Keratinocyte (primary cell): ENCODE measurements at regions not wholly inside any gene's neighbourhood (a gene's known extent, or its start where the extent isn't known, plus 50 kb on each side); places are given as distances from the start of the nearest gene placed in this dataset.

Source experiments
- DNase-seq: peaks from one replicate; pipeline ENCODE4 v3.0.0-alpha.2; 2011; ENCODE audit warnings: low read depth, missing footprints, low spot score
- FAIRE-seq: peaks from 2 replicates; lab custom pipeline; 2011; peaks lifted over from hg19 to GRCh38; lab: Jason Lieb, UNC
- H2AFZ ChIP-seq: 2 replicates; pipeline ENCODE4 v1.6.0; 2012; ENCODE audit warnings: low read length, control low read depth, inconsistent platforms; ENCODE audit not compliant: control insufficient read depth
- H3K27ac ChIP-seq: 2 replicates; pipeline ENCODE4 v1.5.1; 2011; ENCODE audit warnings: low read length; ENCODE audit not compliant: control insufficient read depth, insufficient read depth
- H3K27me3 ChIP-seq: 3 replicates; pipeline ENCODE4 v1.6.0; 2011; ENCODE audit warnings: low read length; ENCODE audit not compliant: control insufficient read depth, insufficient read depth; ENCODE audit errors: extremely low read depth
- H3K36me3 ChIP-seq, 2 experiments: 2 replicates in 1 of 2; 3 replicates in 1 of 2; pipeline ENCODE4 v1.5.1; 2011; ENCODE audit warnings: low read length in 2 of 2, mild to moderate bottlenecking in 1 of 2; ENCODE audit not compliant: control insufficient read depth in 2 of 2, insufficient read depth in 2 of 2; ENCODE audit errors: extremely low read depth in 1 of 2
- H3K4me1 ChIP-seq: 3 replicates; pipeline ENCODE4 v1.5.1; 2011; ENCODE audit warnings: low read length; ENCODE audit not compliant: control insufficient read depth, insufficient read depth; ENCODE audit errors: extremely low read depth
- H3K4me2 ChIP-seq: 3 replicates; pipeline ENCODE4 v1.6.0; 2011; ENCODE audit warnings: low read depth, low read length; ENCODE audit not compliant: control insufficient read depth, insufficient read depth; ENCODE audit errors: extremely low read depth
- H3K4me3 ChIP-seq, 3 experiments: fragments of 200-600 bp in 1 of 3; sonication (generic) in 1 of 3; 2 replicates in 2 of 3; 3 replicates in 1 of 3; pipeline ENCODE4 v1.5.1; 2011 to 2016; ENCODE audit warnings: low read length in 3 of 3, mild to moderate bottlenecking in 3 of 3, control low read depth in 2 of 3, inconsistent platforms in 1 of 3, low read depth in 1 of 3, mixed read lengths in 1 of 3, mixed run types in 1 of 3, moderate library complexity in 1 of 3; ENCODE audit not compliant: control insufficient read depth in 2 of 3, insufficient read depth in 2 of 3; ENCODE audit errors: extremely low read depth in 1 of 3
- H3K79me2 ChIP-seq: 2 replicates; pipeline ENCODE4 v1.6.0; 2012; ENCODE audit warnings: low read length; ENCODE audit not compliant: control insufficient read depth, insufficient read depth
- H3K9ac ChIP-seq: 3 replicates; pipeline ENCODE4 v1.6.0; 2011; ENCODE audit warnings: low read length; ENCODE audit not compliant: control insufficient read depth, insufficient read depth; ENCODE audit errors: extremely low read depth
- H3K9me1 ChIP-seq: 3 replicates; pipeline ENCODE4 v1.6.0; 2011; ENCODE audit warnings: low read length; ENCODE audit not compliant: control insufficient read depth, insufficient read depth; ENCODE audit errors: extremely low read depth
- H3K9me3 ChIP-seq: 2 replicates; pipeline ENCODE4 v1.5.1; 2012; ENCODE audit warnings: low read depth, low read length; ENCODE audit not compliant: control insufficient read depth
- H4K20me1 ChIP-seq: 3 replicates; pipeline ENCODE4 v1.6.0; 2011; ENCODE audit warnings: low read length; ENCODE audit not compliant: control insufficient read depth, insufficient read depth; ENCODE audit errors: extremely low read depth
- CTCF ChIP-seq, 3 experiments: IDR thresholded peaks in 1 of 3; conservative IDR thresholded peaks in 1 of 3; optimal IDR thresholded peaks in 1 of 3; 2 replicates in 2 of 3; 3 replicates in 1 of 3; pipeline versions ENCODE3 to v1.5.1; 2011; ENCODE audit warnings: low read length in 3 of 3, mild to moderate bottlenecking in 3 of 3, moderate library complexity in 2 of 3, control low read depth in 1 of 3, inconsistent platforms in 1 of 3; ENCODE audit not compliant: insufficient read depth in 2 of 3; ENCODE audit errors: extremely low read depth in 1 of 3
- EZH2 ChIP-seq: IDR thresholded peaks from one replicate; pipeline ENCODE4 v1.6.1; 2012; ENCODE audit warnings: inconsistent platforms, mild to moderate bottlenecking, low read length, moderate library complexity
- dilution Hi-C: fragments of 300-500 bp; cut with MboI; formaldehyde crosslinking; loops from one replicate; pipeline ENCODE4 v1.7.0; 2020; ENCODE audit warnings: low sequenced_read_pairs; ENCODE audit not compliant: extremely low pct_ligation_motif_present

GRCh38 chr5:175195698-175196656 lies 248.0 kb downstream of the DRD1 start:
- dilution Hi-C loops = no loop called here
- H3K4me1 ChIP-seq = no peaks in the 10 kb centered on the region
- no peak overlapping the region for H2AFZ ChIP-seq
- no peak overlapping the region for H3K9ac ChIP-seq
- no peaks in the 10 kb centered on the region for H4K20me1 ChIP-seq
- DNase-seq = no peak
- TF ChIP-seq EZH2 (no peak), CTCF (optimal IDR thresholded peaks at IDR 0.05 in 1 of 3, IDR thresholded peaks at IDR 0.05 in 1 of 3, conservative IDR thresholded peaks at IDR 0.05 in 1 of 3; ENCODE audit: extremely low read depth in 1 of 3, insufficient read depth in 2 of 3, low read length in 3 of 3) (no peak)
- FAIRE-seq = no peak
- H3K27me3 ChIP-seq = no peaks in the 10 kb centered on the region
- no peak overlapping the region for H3K4me3 ChIP-seq
- H3K27ac ChIP-seq = no peak overlapping the region
- no peak overlapping the region for H3K4me2 ChIP-seq
- H3K36me3 ChIP-seq = no peaks in the 10 kb centered on the region
- no peaks in the 10 kb centered on the region for H3K9me1 ChIP-seq
- no peaks in the 10 kb centered on the region for H3K9me3 ChIP-seq
- no peaks in the 10 kb centered on the region for H3K79me2 ChIP-seq

- H4K20me1 ChIP-seq = no peaks in the 10 kb centered on the region
- H3K4me3 ChIP-seq = no peak overlapping the region
- DNase-seq = no peak
- H3K9ac ChIP-seq = no peak overlapping the region
- no peak for FAIRE-seq
- no peak overlapping the region for H3K27ac ChIP-seq
- no peaks in the 10 kb centered on the region for H3K27me3 ChIP-seq
- no peak overlapping the region for H2AFZ ChIP-seq
- H3K4me1 ChIP-seq = no peaks in the 10 kb centered on the region
- no peaks in the 10 kb centered on the region for H3K79me2 ChIP-seq
- no peaks in the 10 kb centered on the region for H3K9me3 ChIP-seq
- dilution Hi-C loops = no loop called here
- TF ChIP-seq CTCF (optimal IDR thresholded peaks at IDR 0.05 in 1 of 3, IDR thresholded peaks at IDR 0.05 in 1 of 3, conservative IDR thresholded peaks at IDR 0.05 in 1 of 3; ENCODE audit: extremely low read depth in 1 of 3, insufficient read depth in 2 of 3, low read length in 3 of 3) = no peak
- TF ChIP-seq EZH2 = no peak
- H3K36me3 ChIP-seq = no peaks in the 10 kb centered on the region
- H3K9me1 ChIP-seq = no peaks in the 10 kb centered on the region
- H3K4me2 ChIP-seq = no peak overlapping the region
Measured at GRCh38 chr5:175181331-175181730, 262.7 kb downstream of the DRD1 start.
